HUES48 (cell line): ENCODE measurements at regions not wholly inside any gene's neighbourhood (a gene's known extent, or its start where the extent isn't known, plus 50 kb on each side); places are given as distances from the start of the nearest gene placed in this dataset.

ENCODE experiments used
- H3K27ac ChIP-seq: one replicate; pipeline ENCODE4 v1.7.0; 2013; ENCODE audit warnings: low read depth, low read length, inconsistent platforms
- H3K27me3 ChIP-seq: 2 replicates; pipeline ENCODE4 v1.6.1; 2013; ENCODE audit warnings: mild to moderate bottlenecking, low read length; ENCODE audit not compliant: control insufficient read depth, insufficient read depth
- H3K36me3 ChIP-seq: 2 replicates; pipeline ENCODE4 v1.6.1; 2013; ENCODE audit warnings: low read length; ENCODE audit not compliant: control insufficient read depth, insufficient read depth
- H3K4me1 ChIP-seq: 2 replicates; pipeline ENCODE4 v1.6.1; 2013; ENCODE audit warnings: mild to moderate bottlenecking, low read length; ENCODE audit not compliant: control insufficient read depth, insufficient read depth
- H3K4me3 ChIP-seq: 2 replicates; pipeline ENCODE4 v1.5.1; 2013; ENCODE audit warnings: mild to moderate bottlenecking, low read depth, low read length
- H3K9ac ChIP-seq: 2 replicates; pipeline ENCODE4 v1.6.1; 2013; ENCODE audit warnings: mild to moderate bottlenecking, low read depth, low read length, moderate library complexity
- H3K9me3 ChIP-seq: 2 replicates; pipeline ENCODE4 v1.6.1; 2013; ENCODE audit warnings: low read length; ENCODE audit not compliant: control insufficient read depth, insufficient read depth

DNA sequence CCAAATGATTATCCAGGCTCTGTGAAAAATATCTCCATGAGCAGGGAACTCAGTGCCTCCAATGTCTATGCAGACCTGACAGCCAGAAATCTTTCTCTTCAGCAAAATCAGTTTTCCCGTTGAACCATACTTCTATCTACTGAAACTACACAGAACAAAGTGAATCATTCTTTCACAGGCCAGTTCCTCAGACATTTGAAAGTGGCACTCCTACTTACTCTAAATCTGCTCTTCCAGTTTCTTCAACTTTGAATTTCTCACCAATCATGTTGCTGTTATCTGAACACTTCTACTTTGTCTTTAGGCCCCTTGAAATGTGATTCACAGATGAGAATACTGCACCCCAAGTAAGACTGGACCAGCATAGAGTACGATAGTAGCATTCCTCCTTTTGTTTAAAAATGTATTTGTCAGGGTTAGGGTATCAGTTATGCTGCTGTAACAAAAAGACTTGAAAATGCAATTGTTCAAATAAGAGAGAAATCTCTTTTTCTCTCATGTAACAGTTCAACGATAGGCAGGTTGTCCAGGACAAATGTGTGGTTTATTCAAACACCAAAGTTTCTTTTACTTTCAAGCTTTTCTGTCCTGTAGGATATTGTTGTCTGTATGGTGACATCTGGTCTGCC, 210.6 kb upstream of the KLF3 start:
- no peak overlapping the region for H3K27ac ChIP-seq
- peaks cover 2% of the 10 kb centered on the region; the same call in 1 of the 2 replicates for H3K9me3 ChIP-seq
- H3K4me3 ChIP-seq, result no peak overlapping the region
- no peaks in the 10 kb centered on the region for H3K27me3 ChIP-seq
- no peaks in the 10 kb centered on the region for H3K4me1 ChIP-seq
- no peaks in the 10 kb centered on the region for H3K36me3 ChIP-seq
- H3K9ac ChIP-seq, result no peak overlapping the region

DNA sequence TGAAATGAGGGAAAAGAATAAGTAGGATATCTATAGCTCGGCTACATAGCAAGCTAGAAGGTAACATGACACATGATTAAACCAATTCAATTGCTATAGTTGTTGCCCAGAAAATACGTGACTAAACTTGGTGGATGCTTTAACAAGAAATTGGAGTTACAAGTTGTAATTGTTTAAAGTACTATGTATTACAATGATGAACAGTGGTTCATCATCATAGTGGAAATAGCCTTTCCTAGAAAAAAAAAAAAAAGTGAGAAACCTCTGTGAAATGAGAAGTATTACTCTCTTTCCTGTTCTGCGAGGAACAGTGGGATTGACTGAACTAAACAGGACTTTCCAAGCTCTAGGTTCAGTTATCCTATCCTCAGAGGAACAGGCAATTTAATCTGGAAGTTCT, 209.7 kb upstream of the KLF3 start:
- no peaks in the 10 kb centered on the region for H3K4me1 ChIP-seq
- no peak overlapping the region for H3K4me3 ChIP-seq
- H3K27ac ChIP-seq, result no peak overlapping the region
- H3K9me3 ChIP-seq, result no peaks in the 10 kb centered on the region; the same call in 1 of the 2 replicates
- no peak overlapping the region for H3K9ac ChIP-seq
- no peaks in the 10 kb centered on the region for H3K36me3 ChIP-seq
- no peaks in the 10 kb centered on the region for H3K27me3 ChIP-seq

DNA sequence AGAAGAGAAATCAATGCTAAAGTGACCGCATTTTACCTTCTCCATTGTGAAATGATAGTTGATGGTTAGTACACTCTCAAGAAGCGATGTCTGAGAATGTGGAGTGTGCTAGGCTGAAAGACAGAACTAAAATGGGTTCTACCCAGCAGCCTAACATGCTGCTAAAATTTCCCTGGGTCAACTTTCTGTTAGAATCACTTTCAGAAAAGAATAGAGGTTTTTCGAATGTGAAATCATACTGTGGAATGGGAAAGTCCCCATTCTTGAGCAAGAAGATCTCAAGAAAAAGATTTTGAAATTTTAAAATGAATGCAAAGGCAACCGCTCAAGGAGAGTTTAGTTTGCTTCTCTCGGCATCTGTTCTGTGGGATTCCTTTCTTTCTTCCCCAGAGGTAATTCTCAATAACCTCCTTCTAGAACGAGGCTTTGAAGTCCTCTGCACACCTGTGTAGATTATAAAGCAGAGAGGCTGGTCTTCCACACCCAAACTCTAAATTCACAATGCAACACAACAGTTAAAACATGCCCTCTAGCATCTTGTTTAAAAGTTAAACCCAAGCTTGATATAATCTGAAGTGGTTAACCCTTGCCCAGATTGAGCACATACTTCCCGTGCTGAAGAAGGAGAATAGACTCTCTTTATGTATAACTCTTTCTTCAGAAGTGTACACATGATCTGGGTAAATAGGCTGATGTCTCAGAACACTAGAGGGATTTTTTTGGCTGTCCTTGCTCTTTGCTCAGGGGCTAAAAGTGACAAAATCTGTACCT, 208.7 kb upstream of the KLF3 start:
- H3K4me1 ChIP-seq, result no peaks in the 10 kb centered on the region
- H3K4me3 ChIP-seq, result no peak overlapping the region
- H3K36me3 ChIP-seq, result no peaks in the 10 kb centered on the region
- no peaks in the 10 kb centered on the region for H3K27me3 ChIP-seq
- H3K9me3 ChIP-seq, result no peaks in the 10 kb centered on the region
- no peak overlapping the region for H3K9ac ChIP-seq
- H3K27ac ChIP-seq, result no peak overlapping the region

DNA sequence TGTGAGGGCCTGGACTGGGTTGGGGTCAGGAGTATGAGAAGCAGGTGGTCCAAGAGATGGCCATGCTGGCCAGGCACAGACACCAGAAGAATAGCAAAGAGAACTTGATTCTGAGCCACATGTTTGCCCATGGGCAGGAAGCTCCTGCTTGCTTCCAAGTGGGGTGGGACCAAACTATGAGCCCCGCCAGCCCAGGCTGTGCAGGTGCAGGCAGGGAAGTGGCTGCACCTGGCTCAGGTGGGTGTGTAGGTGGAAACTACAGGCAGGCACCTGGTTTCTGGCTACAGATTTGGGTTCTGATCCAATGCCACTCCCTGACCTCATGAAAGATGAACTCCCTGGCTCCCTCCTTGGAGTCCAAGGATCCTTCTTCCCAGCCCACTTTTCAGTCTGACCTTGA, 207.9 kb upstream of the KLF3 start:
- Histone ChIP-seq H3K9ac (no peak overlapping the region), H3K9me3 (no peaks in the 10 kb centered on the region), H3K36me3 (no peaks in the 10 kb centered on the region), H3K4me3 (no peak overlapping the region), H3K27me3 (no peaks in the 10 kb centered on the region), H3K4me1 (no peaks in the 10 kb centered on the region), H3K27ac (no peak overlapping the region)

DNA sequence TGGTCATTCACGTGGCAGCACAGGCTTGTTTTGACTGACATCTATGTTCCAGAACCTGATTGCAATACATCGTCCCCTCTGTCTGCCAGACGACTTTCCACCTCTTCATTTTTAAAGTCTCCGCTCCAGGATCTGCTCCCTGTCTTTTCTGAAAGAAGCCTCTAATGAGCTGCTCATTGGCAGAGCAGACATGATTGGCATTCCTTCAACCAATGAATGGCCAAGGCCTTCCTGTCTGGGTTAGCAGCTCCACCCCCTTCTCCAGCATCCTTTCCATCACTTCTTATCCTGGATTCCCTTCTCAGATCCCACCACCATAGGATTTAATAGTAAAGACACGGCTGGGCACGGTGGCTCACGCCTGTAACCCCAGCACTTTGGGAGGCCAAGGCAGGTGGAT, 202.7 kb upstream of the KLF3 start:
- no peaks in the 10 kb centered on the region for H3K9me3 ChIP-seq
- H3K27me3 ChIP-seq, result no peaks in the 10 kb centered on the region
- no peak overlapping the region for H3K4me3 ChIP-seq
- no peak overlapping the region for H3K9ac ChIP-seq
- no peak overlapping the region for H3K27ac ChIP-seq
- no peaks in the 10 kb centered on the region for H3K36me3 ChIP-seq
- no peaks in the 10 kb centered on the region for H3K4me1 ChIP-seq

DNA sequence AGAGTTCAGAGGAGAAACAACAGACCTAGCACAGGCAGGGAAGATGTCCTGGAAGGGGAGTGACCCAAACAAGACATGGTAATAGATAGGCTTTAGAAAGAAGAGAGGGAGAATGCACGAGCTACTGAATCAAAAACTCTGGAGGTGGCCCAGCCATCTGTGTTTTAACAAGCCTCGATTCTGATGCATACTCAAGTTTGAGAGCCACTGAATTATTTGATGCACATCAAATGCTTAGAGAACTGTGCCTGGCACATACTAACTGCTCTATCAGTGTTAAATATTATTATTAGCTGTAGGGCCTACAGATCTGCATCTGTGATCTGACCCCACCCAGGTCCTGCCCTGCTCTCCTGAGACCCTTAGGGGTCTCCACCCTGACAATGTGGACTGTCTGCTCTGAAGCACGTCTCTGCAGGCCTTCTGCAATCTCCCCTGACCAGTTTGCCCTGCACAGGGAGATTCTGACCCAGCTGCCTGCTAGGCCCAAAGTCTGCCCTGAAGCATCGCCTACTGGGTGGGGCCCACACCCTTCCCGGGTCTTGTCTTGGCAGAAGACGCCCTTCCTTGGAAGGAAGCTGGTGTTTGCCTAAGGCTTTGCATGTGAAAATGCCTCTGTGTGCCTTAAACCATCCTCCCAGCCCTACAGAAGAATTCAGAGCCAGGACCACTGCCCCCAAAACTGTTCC, 201.5 kb upstream of the KLF3 start:
- H3K27ac ChIP-seq, result no peak overlapping the region
- no peaks in the 10 kb centered on the region for H3K27me3 ChIP-seq
- no peaks in the 10 kb centered on the region for H3K4me1 ChIP-seq
- no peaks in the 10 kb centered on the region for H3K36me3 ChIP-seq
- no peak overlapping the region for H3K4me3 ChIP-seq
- 0 out of 2 replicates have a peak, but pooled peaks cover 6% of the 10 kb centered on the region for H3K9me3 ChIP-seq
- no peak overlapping the region for H3K9ac ChIP-seq

DNA sequence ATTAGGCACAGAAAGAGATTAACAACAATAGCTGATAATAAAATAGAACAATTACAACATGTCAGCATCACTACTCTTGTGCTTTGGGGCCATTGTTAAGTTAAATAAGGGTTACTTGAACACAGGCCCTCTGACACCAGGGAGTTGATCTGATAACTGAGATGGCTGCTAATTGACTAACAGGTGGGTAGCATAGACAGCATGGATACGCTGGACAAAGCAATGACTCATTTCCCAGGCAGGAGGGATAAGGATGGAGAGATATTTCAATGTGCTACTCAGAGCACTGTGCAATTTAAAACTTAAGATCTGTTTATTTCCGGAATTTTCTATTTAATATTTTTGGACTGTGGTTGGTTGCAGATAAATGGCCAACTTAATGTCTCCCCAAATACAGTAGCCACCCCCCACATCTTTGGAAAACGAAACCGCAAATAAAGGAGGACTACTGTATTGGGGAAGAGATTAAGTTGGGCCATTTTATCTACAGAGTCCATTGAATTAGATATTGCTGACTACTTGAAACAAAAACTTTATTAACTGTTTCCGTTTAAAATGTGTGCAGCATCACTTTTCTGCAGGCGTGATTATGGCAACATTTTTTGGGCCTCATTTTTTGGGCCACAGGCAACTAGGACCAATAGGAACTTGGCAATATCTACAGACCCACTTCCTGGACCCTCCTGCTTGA, 200.6 kb upstream of the KLF3 start:
- H3K9ac ChIP-seq, result no peak overlapping the region
- no peaks in the 10 kb centered on the region for H3K36me3 ChIP-seq
- no peak overlapping the region for H3K27ac ChIP-seq
- no peak overlapping the region for H3K4me3 ChIP-seq
- no peaks in the 10 kb centered on the region for H3K4me1 ChIP-seq
- H3K9me3 ChIP-seq, result 0 out of 2 replicates have a peak, but pooled peaks cover 6% of the 10 kb centered on the region
- no peaks in the 10 kb centered on the region for H3K27me3 ChIP-seq

DNA sequence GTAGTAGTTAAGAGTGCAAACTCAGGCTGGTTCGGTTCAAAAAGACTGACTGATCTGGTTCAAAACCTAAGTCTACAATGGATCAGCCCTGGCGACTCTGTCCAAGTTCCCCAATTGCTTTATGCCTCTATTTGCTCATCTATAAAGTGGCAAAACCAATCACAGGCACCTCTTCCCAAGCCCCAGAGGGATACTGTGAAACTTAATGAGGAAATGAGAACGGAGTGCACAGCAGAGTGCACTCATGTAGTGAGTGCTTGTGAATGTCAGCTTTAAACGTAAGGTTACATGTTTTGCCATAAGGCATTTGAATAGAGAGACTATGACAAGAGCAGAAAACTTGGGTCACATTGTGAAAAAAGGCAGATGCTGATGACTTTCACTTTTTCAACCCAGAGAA, 199.7 kb upstream of the KLF3 start:
- 0 out of 2 replicates have a peak, but pooled peaks cover 6% of the 10 kb centered on the region for H3K9me3 ChIP-seq
- no peak overlapping the region for H3K9ac ChIP-seq
- H3K4me1 ChIP-seq, result no peaks in the 10 kb centered on the region
- H3K27ac ChIP-seq, result no peak overlapping the region
- H3K27me3 ChIP-seq, result no peaks in the 10 kb centered on the region
- H3K36me3 ChIP-seq, result no peaks in the 10 kb centered on the region
- no peak overlapping the region for H3K4me3 ChIP-seq

DNA sequence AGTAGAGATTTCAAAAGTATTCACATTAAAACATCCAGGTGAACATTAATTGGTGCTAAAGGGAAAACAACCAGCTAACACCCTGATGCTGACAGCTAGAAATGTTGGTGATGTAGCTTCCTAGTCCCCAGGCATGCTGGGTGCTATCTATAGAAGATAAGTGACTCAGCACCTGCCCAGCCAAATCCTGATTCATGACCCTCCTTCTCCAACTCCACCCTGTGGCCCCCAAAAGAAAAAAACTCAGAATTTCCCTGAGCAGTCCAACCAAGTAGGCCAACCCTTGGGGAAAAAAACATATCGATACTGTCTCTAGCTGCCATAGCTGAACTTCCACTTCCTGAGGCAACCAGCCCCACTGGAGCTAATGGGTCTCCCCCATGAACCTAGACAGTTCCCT, 197.6 kb upstream of the KLF3 start:
- H3K27ac ChIP-seq, result no peak overlapping the region
- H3K36me3 ChIP-seq, result no peaks in the 10 kb centered on the region
- no peaks in the 10 kb centered on the region for H3K27me3 ChIP-seq
- H3K4me1 ChIP-seq, result no peaks in the 10 kb centered on the region
- no peak overlapping the region for H3K4me3 ChIP-seq
- H3K9me3 ChIP-seq, result 0 out of 2 replicates have a peak, but pooled peaks cover 6% of the 10 kb centered on the region
- H3K9ac ChIP-seq, result no peak overlapping the region

DNA sequence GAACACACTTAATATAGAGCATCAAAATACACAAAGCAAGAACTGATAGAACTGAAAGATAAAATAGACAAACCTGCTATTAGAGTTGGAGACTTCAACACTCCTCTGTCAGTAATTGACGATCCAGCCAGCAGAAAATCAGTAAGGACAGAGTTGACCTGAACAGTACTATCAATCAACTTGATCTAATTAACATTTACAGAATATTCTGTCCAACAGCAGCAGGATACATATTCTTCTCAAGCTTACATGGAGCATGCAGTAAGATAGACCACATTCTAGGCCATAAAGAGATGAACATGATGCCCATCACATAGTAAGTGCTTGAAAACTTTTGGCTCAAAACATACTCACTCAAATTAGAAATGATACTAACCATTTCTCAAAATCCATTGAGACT, 196.7 kb upstream of the KLF3 start:
- no peak overlapping the region for H3K4me3 ChIP-seq
- 0 out of 2 replicates have a peak, but pooled peaks cover 6% of the 10 kb centered on the region for H3K9me3 ChIP-seq
- no peak overlapping the region for H3K27ac ChIP-seq
- no peak overlapping the region for H3K9ac ChIP-seq
- H3K4me1 ChIP-seq, result no peaks in the 10 kb centered on the region
- no peaks in the 10 kb centered on the region for H3K27me3 ChIP-seq
- no peaks in the 10 kb centered on the region for H3K36me3 ChIP-seq
